ENCODE measurements at regions not wholly inside any gene's neighbourhood (a gene's known extent, or its start where the extent isn't known, plus 50 kb on each side); places are given as distances from the start of the nearest gene placed in this dataset.
A peak's percentile ranks its signal among the peaks of the same experiment; 100 is the strongest.

- Histone ChIP-seq H3K27ac (peak overlapping the region in 1 of 8 donors; percentile 3), H3K4me3 (no peak overlapping the region), H3K9me3 (no peaks in the 10 kb centered on the region), H3K36me3 (no peaks in the 10 kb centered on the region), H3K27me3 (replicated peaks in 1 of 7) (no peaks in the 10 kb centered on the region), H3K4me1 (no peaks in the 10 kb centered on the region)
- intact Hi-C loops (cut with DNase I; ENCODE audit: low total_unique reads) = no loop called here
- no peak for DNase-seq
- WGBS, 5 donors = 86 to 89% (median 88%) methylated on average over 8 of the region's 8 CpGs
- no peak for TF ChIP-seq POLR2A (IDR thresholded peaks at IDR 0.05)
- no peak for TF ChIP-seq POLR2AphosphoS5 (IDR thresholded peaks at IDR 0.05)
- no peak for TF ChIP-seq CTCF (IDR thresholded peaks at IDR 0.05 in 8 of 11, conservative IDR thresholded peaks at IDR 0.05 in 3 of 11)
Measured at GRCh38 chr2:207408086-207408794, 121.5 kb upstream of the CREB1 start.

GRCh38 chr2:207409517-207409916 is 120.2 kb upstream of the CREB1 start:
- intact Hi-C loops (cut with DNase I; ENCODE audit: low total_unique reads) = no loop called here
- no peak for TF ChIP-seq POLR2A (IDR thresholded peaks at IDR 0.05)
- no peak for TF ChIP-seq CTCF (IDR thresholded peaks at IDR 0.05 in 8 of 11, conservative IDR thresholded peaks at IDR 0.05 in 3 of 11)
- WGBS, 5 donors = 77 to 94% (median 92%) methylated on average over 4 of the region's 4 CpGs
- Histone ChIP-seq H3K4me3 (no peak overlapping the region), H3K4me1 (no peaks in the 10 kb centered on the region), H3K36me3 (no peaks in the 10 kb centered on the region), H3K9me3 (no peaks in the 10 kb centered on the region), H3K27ac (no peak overlapping the region), H3K27me3 (replicated peaks in 1 of 7) (no peaks in the 10 kb centered on the region)
- DNase-seq = no peak

GRCh38 chr2:207412787-207413310 is 116.9 kb upstream of the CREB1 start:
- no peak for DNase-seq
- Histone ChIP-seq H3K27me3 (replicated peaks in 1 of 7) (no peaks in the 10 kb centered on the region), H3K36me3 (no peaks in the 10 kb centered on the region), H3K4me3 (no peak overlapping the region), H3K4me1 (no peaks in the 10 kb centered on the region), H3K9me3 (no peaks in the 10 kb centered on the region), H3K27ac (no peak overlapping the region)
- WGBS, 5 donors = 73 to 83% (median 75%) methylated on average over 6 of the region's 6 CpGs
- TF ChIP-seq POLR2AphosphoS5 (IDR thresholded peaks at IDR 0.05) (no peak), POLR2A (IDR thresholded peaks at IDR 0.05) (no peak), CTCF (IDR thresholded peaks at IDR 0.05 in 8 of 11, conservative IDR thresholded peaks at IDR 0.05 in 3 of 11) (no peak)
- intact Hi-C loops (cut with DNase I; ENCODE audit: low total_unique reads) = no loop called here

- DNase-seq = no peak
- H3K27me3 ChIP-seq (replicated peaks in 1 of 7) = no peaks in the 10 kb centered on the region
- no peak overlapping the region for H3K27ac ChIP-seq
- no peaks in the 10 kb centered on the region for H3K4me1 ChIP-seq
- no peak overlapping the region for H3K4me3 ChIP-seq
- no peaks in the 10 kb centered on the region for H3K36me3 ChIP-seq
- H3K9me3 ChIP-seq = no peaks in the 10 kb centered on the region
- TF ChIP-seq CTCF (IDR thresholded peaks at IDR 0.05 in 8 of 11, conservative IDR thresholded peaks at IDR 0.05 in 3 of 11) (no peak), POLR2A (IDR thresholded peaks at IDR 0.05) (no peak), POLR2AphosphoS5 (IDR thresholded peaks at IDR 0.05) (no peak)
- 84 to 93% (median 86%) methylated on average over 5 of the region's 5 CpGs for WGBS, 5 donors
- intact Hi-C loops (cut with DNase I; ENCODE audit: low total_unique reads) = no loop called here
Measured at GRCh38 chr2:207413376-207413907, 116.3 kb upstream of the CREB1 start.
